Peyer's patch (tissue), 4 donors: ENCODE measurements at regions not wholly inside any gene's neighbourhood (a gene's known extent, or its start where the extent isn't known, plus 50 kb on each side); places are given as distances from the start of the nearest gene placed in this dataset.

Experiments used
- POLR2A ChIP-seq, 2 donors: fragments of 450-650 bp; IDR thresholded peaks; one replicate each; pipeline ENCODE4 v1.5.1; 2017; ENCODE audit warnings: antibody characterized with exemption in 2 of 2, mild to moderate bottlenecking in 2 of 2, moderate library complexity in 2 of 2
- TF ChIP-seq, protein P1 (sequence below), 6 experiments: fragments of 450-650 bp in 4 of 6; fragments of 200-600 bp in 2 of 6; sonication (generic) in 1 of 6; IDR thresholded peaks; one replicate each; pipeline ENCODE4 v1.5.1; 2017 to 2019; ENCODE audit warnings: antibody characterized with exemption in 6 of 6, mild to moderate bottlenecking in 3 of 6, moderate library complexity in 1 of 6

DNA sequence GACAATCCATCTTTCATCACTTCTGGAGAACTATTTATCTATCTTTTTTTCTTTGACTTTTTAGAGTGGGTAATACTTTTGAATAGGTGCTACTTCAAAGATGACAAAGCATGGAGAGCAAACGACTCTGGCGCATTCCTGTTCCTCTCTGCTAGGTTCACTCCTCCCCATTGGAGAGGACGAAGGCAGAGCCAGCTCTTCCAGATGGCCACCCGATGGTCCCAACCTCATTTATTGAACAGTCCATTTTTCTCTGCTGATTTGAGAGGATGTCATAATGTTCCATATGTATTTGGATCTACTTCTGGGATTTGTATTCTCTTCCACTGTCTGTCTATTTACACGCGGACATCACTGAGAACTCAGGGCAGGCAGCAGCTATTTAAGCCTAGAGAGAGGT lies 284.3 kb upstream of the CXCR4 start:
- TF ChIP-seq, protein P1, sequence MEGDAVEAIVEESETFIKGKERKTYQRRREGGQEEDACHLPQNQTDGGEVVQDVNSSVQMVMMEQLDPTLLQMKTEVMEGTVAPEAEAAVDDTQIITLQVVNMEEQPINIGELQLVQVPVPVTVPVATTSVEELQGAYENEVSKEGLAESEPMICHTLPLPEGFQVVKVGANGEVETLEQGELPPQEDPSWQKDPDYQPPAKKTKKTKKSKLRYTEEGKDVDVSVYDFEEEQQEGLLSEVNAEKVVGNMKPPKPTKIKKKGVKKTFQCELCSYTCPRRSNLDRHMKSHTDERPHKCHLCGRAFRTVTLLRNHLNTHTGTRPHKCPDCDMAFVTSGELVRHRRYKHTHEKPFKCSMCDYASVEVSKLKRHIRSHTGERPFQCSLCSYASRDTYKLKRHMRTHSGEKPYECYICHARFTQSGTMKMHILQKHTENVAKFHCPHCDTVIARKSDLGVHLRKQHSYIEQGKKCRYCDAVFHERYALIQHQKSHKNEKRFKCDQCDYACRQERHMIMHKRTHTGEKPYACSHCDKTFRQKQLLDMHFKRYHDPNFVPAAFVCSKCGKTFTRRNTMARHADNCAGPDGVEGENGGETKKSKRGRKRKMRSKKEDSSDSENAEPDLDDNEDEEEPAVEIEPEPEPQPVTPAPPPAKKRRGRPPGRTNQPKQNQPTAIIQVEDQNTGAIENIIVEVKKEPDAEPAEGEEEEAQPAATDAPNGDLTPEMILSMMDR (IDR thresholded peaks at IDR 0.05) = no peak
- no peak for TF ChIP-seq POLR2A (IDR thresholded peaks at IDR 0.05)
